ENCODE measurements at regions not wholly inside any gene's neighbourhood (a gene's known extent, or its start where the extent isn't known, plus 50 kb on each side); places are given as distances from the start of the nearest gene placed in this dataset.

- intact Hi-C loops (cut with DNase I), result no loop called here
- ATAC-seq (no peak), DNase-seq (no peak)
- WGBS, 2 donors, result 80 to 81% methylated on average over 2 of the region's 2 CpGs
- Histone ChIP-seq H3K9me3 (peaks cover 0 to 5% (median 0%) of the 10 kb centered on the region in 11 donors), H3K4me3 (no peak overlapping the region), H3K27ac (no peak overlapping the region), H3K36me3 (no peaks in the 10 kb centered on the region), H3K27me3 (no peaks in the 10 kb centered on the region), H3K4me1 (no peaks in the 10 kb centered on the region)
- TF ChIP-seq CTCF (IDR thresholded peaks at IDR 0.05), result no peak
Observed at GRCh38 chr7:119374436-119374835, 898.5 kb upstream of the KCND2 start.

GRCh38 chr7:119377861-119378260 is 895.1 kb upstream of the KCND2 start:
- intact Hi-C loops (cut with DNase I), result no loop called here
- H3K27ac ChIP-seq, result no peak overlapping the region
- no peaks in the 10 kb centered on the region for H3K27me3 ChIP-seq
- no peak for DNase-seq
- no peak for ATAC-seq
- H3K36me3 ChIP-seq, result no peaks in the 10 kb centered on the region
- H3K9me3 ChIP-seq, result peaks cover 0 to 3% (median 0%) of the 10 kb centered on the region in 11 donors
- H3K4me1 ChIP-seq, result no peaks in the 10 kb centered on the region
- no peak overlapping the region for H3K4me3 ChIP-seq
- 67 to 81% methylated on average over 1 of the region's 1 CpG for WGBS, 2 donors
- no peak for TF ChIP-seq CTCF (IDR thresholded peaks at IDR 0.05)

GRCh38 chr7:119382726-119383125 is 890.2 kb upstream of the KCND2 start:
- H3K27me3 ChIP-seq, result no peaks in the 10 kb centered on the region
- intact Hi-C loops (cut with DNase I), result no loop called here
- H3K27ac ChIP-seq, result no peak overlapping the region
- DNase-seq, result no peak
- H3K4me3 ChIP-seq, result no peak overlapping the region
- TF ChIP-seq CTCF (IDR thresholded peaks at IDR 0.05), result no peak
- ATAC-seq, result no peak
- H3K9me3 ChIP-seq, result peaks cover 0 to 3% (median 0%) of the 10 kb centered on the region in 11 donors
- no peaks in the 10 kb centered on the region for H3K4me1 ChIP-seq
- H3K36me3 ChIP-seq, result no peaks in the 10 kb centered on the region

GRCh38 chr7:119395024-119395423 is 878.0 kb upstream of the KCND2 start:
- H3K4me1 ChIP-seq, result no peaks in the 10 kb centered on the region
- H3K4me3 ChIP-seq, result no peak overlapping the region
- WGBS, 2 donors, result 88 to 94% methylated on average over 2 of the region's 2 CpGs
- no peak for ATAC-seq
- no peaks in the 10 kb centered on the region for H3K9me3 ChIP-seq
- no peak overlapping the region for H3K27ac ChIP-seq
- peaks cover 0 to 3% (median 0%) of the 10 kb centered on the region in 9 donors for H3K36me3 ChIP-seq
- intact Hi-C loops (cut with DNase I), result no loop called here
- no peak for TF ChIP-seq CTCF (IDR thresholded peaks at IDR 0.05)
- no peaks in the 10 kb centered on the region for H3K27me3 ChIP-seq
- DNase-seq, result no peak

- Histone ChIP-seq H3K9me3 (no peaks in the 10 kb centered on the region), H3K27me3 (no peaks in the 10 kb centered on the region), H3K27ac (no peak overlapping the region), H3K36me3 (no peaks in the 10 kb centered on the region), H3K4me3 (no peak overlapping the region), H3K4me1 (no peaks in the 10 kb centered on the region)
- WGBS, 2 donors, result 41 to 64% methylated on average over 2 of the region's 2 CpGs
- intact Hi-C loops (cut with DNase I), result no loop called here
- TF ChIP-seq CTCF (IDR thresholded peaks at IDR 0.05), result no peak
- DNase-seq (no peak), ATAC-seq (no peak)
Observed at GRCh38 chr7:119397156-119397555, 875.8 kb upstream of the KCND2 start.

Measured in heart right ventricle (tissue), 16 donors.